B cell (primary cell): ENCODE measurements at regions not wholly inside any gene's neighbourhood (a gene's known extent, or its start where the extent isn't known, plus 50 kb on each side); places are given as distances from the start of the nearest gene placed in this dataset.

ENCODE experiments used
- ATAC-seq: fragments of 200-7000 bp; cut with Tn5 transposase; one replicate; pipeline ENCODE4 v1.10.0; 2021; ENCODE audit warnings: low read depth, mild to moderate bottlenecking, moderate number of reproducible peaks, moderate library complexity
- CTCF ChIA-PET: fragments of 350-600 bp; sonication (Branson Sonifier 250); formaldehyde crosslinking; loops from one replicate; lab custom pipeline; 2021; ENCODE audit warnings: antibody characterized with exemption, inconsistent platforms; lab: Charles Lee
- POLR2A ChIA-PET: fragments of 350-600 bp; sonication (Branson Sonifier 250); formaldehyde crosslinking; loops from one replicate; lab custom pipeline; 2021; ENCODE audit warnings: antibody characterized with exemption; lab: Charles Lee
- DNase-seq: peaks from one replicate; pipeline ENCODE4 v3.0.0; 2013
- H2AFZ ChIP-seq: 2 replicates; pipeline ENCODE4 v1.6.1; 2012; ENCODE audit warnings: mild to moderate bottlenecking, low read depth, low read length; ENCODE audit not compliant: insufficient read depth, poor library complexity, severe bottlenecking
- H3K27ac ChIP-seq, 2 donors: 1 replicate in 1 of 2; 2 replicates in 1 of 2; pipeline ENCODE4 v1.5.1; 2012 to 2013; ENCODE audit warnings: low read length in 2 of 2, mild to moderate bottlenecking in 2 of 2, moderate library complexity in 1 of 2
- H3K27me3 ChIP-seq, 4 experiments: fragments of 200-600 bp in 1 of 4; sonication (generic) in 1 of 4; replicated peaks in 1 of 4; 1 replicate in 2 of 4; 2 replicates in 2 of 4; pipeline versions ENCODE4 v1.6.1 to v1.7.0; 2013 to 2016; ENCODE audit warnings: low read length in 3 of 4, mild to moderate bottlenecking in 2 of 4, mixed read lengths in 1 of 4, moderate library complexity in 1 of 4; ENCODE audit not compliant: insufficient read depth in 4 of 4, control insufficient read depth in 3 of 4; ENCODE audit errors: control extremely low read depth in 1 of 4
- H3K36me3 ChIP-seq, 2 experiments: replicated peaks in 1 of 2; 1 replicate in 1 of 2; 2 replicates in 1 of 2; pipeline versions ENCODE4 v1.6.1 to v1.7.1; 2013; ENCODE audit warnings: low read length in 1 of 2; ENCODE audit not compliant: insufficient read depth in 2 of 2, control insufficient read depth in 1 of 2; ENCODE audit errors: control extremely low read depth in 1 of 2, extremely low read depth in 1 of 2
- H3K4me1 ChIP-seq, 2 donors: fragments of 200-600 bp in 1 of 2; sonication (generic) in 1 of 2; 1 replicate in 1 of 2; 2 replicates in 1 of 2; pipeline versions ENCODE4 v1.5.1 to v1.6.1; 2013 to 2017; ENCODE audit warnings: low read length in 2 of 2; ENCODE audit not compliant: control insufficient read depth in 2 of 2, insufficient read depth in 2 of 2
- H3K4me2 ChIP-seq: replicated peaks from 2 replicates; pipeline ENCODE3; 2012; ENCODE audit warnings: mild to moderate bottlenecking, low read depth, low read length; ENCODE audit not compliant: poor library complexity, severe bottlenecking
- H3K4me3 ChIP-seq, 5 experiments: fragments of 200-600 bp in 1 of 5; sonication (generic) in 1 of 5; 1 replicate in 3 of 5; 2 replicates in 2 of 5; pipeline versions ENCODE4 v1.5.1 to v1.7.0; 2011 to 2016; ENCODE audit warnings: low read length in 4 of 5, mild to moderate bottlenecking in 4 of 5, low read depth in 2 of 5, control low read depth in 1 of 5, moderate library complexity in 1 of 5; ENCODE audit not compliant: insufficient read depth in 1 of 5; ENCODE audit errors: control extremely low read depth in 1 of 5, extremely low read depth in 1 of 5
- H3K79me2 ChIP-seq: fragments of 200-600 bp; sonication (generic); one replicate; pipeline ENCODE4 v1.6.0; 2016; ENCODE audit warnings: low read length; ENCODE audit not compliant: control insufficient read depth, insufficient read depth
- H3K9ac ChIP-seq: fragments of 200-600 bp; sonication (generic); 2 replicates; pipeline ENCODE4 v1.6.1; 2017; ENCODE audit warnings: mild to moderate bottlenecking, low read length, moderate library complexity
- H3K9me3 ChIP-seq, 3 donors: one replicate each; pipeline versions ENCODE4 v1.6.1 to v1.7.1; 2013; ENCODE audit warnings: low read length in 2 of 3; ENCODE audit not compliant: control insufficient read depth in 2 of 3, insufficient read depth in 1 of 3; ENCODE audit errors: control extremely low read depth in 1 of 3
- H4K20me1 ChIP-seq: 2 replicates; pipeline ENCODE4 v1.6.0; 2012; ENCODE audit warnings: mild to moderate bottlenecking, low read length; ENCODE audit not compliant: insufficient read depth, control insufficient read depth, poor library complexity, severe bottlenecking
- H3K27ac Mint-ChIP-seq: one replicate; pipeline ENCODE4 v1.8.0; 2021; ENCODE audit warnings: mixed read lengths
- H3K27me3 Mint-ChIP-seq: one replicate; pipeline ENCODE4 v1.8.0; 2021; ENCODE audit warnings: mixed read lengths
- H3K4me1 Mint-ChIP-seq: one replicate; pipeline ENCODE4 v1.8.0; 2021; ENCODE audit warnings: mixed read lengths
- H3K4me3 Mint-ChIP-seq: one replicate; pipeline ENCODE4 v1.8.0; 2021; ENCODE audit warnings: mixed read lengths
- H3K9me3 Mint-ChIP-seq: one replicate; pipeline ENCODE4 v1.8.0; 2022; ENCODE audit warnings: mixed read lengths; ENCODE audit not compliant: insufficient read depth
- EZH2 ChIP-seq: IDR thresholded peaks from 2 replicates; pipeline ENCODE4 v1.6.1; 2012; ENCODE audit warnings: borderline replicate concordance, low read depth, mild to moderate bottlenecking, moderate library complexity, low read length; ENCODE audit not compliant: insufficient read depth, poor library complexity, severe bottlenecking
- WGBS: methylation state at CpG from one replicate; pipeline ENCODE4 v1.1.5; 2013; ENCODE audit warnings: missing lambda C conversion rate; ENCODE audit not compliant: insufficient coverage; 5-methylcytosine and 5-hydroxymethylcytosine counted together
- intact Hi-C: fragments of 100-400 bp; cut with micrococcal nuclease; formaldehyde crosslinking; loops from one replicate; pipeline ENCODE4 v1.10.0; 2022
- TF ChIP-seq, protein P1 (sequence below): fragments of 200-600 bp; IDR thresholded peaks from one replicate; pipeline ENCODE4 v1.8.0; 2022; ENCODE audit warnings: antibody characterized with exemption, mild to moderate bottlenecking

DNA sequence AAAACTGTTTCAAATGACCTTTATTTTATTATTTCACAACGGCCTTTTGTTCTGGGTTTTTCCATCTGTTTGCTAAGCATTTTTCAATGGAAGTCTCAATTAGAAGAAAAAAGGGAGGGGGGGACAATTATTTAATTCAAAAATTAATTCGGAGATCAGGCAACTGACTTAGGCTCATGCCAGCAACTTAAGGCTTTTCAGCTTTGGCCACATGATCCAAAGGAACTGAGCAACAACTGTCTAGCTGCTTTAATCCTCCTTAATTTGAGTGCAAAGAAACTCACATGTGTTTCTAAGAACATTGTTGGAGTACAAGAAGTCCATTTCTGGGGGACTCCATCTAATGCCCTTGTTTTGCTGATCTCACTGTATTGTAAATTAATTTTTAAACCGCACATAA is 188.0 kb downstream of the EXOC5 start:
- H3K27ac ChIP-seq, result no peak overlapping the region
- TF ChIP-seq, protein P1, sequence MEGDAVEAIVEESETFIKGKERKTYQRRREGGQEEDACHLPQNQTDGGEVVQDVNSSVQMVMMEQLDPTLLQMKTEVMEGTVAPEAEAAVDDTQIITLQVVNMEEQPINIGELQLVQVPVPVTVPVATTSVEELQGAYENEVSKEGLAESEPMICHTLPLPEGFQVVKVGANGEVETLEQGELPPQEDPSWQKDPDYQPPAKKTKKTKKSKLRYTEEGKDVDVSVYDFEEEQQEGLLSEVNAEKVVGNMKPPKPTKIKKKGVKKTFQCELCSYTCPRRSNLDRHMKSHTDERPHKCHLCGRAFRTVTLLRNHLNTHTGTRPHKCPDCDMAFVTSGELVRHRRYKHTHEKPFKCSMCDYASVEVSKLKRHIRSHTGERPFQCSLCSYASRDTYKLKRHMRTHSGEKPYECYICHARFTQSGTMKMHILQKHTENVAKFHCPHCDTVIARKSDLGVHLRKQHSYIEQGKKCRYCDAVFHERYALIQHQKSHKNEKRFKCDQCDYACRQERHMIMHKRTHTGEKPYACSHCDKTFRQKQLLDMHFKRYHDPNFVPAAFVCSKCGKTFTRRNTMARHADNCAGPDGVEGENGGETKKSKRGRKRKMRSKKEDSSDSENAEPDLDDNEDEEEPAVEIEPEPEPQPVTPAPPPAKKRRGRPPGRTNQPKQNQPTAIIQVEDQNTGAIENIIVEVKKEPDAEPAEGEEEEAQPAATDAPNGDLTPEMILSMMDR, result no peak
- TF ChIP-seq EZH2, result no peak
- no peak overlapping the region for H3K4me2 ChIP-seq
- ChIA-PET CTCF (no interaction called here), POLR2A (no interaction called here)
- no peaks in the 10 kb centered on the region for H3K9me3 Mint-ChIP-seq
- no peak overlapping the region for H3K4me3 Mint-ChIP-seq
- no peaks in the 10 kb centered on the region for H3K4me1 Mint-ChIP-seq
- ATAC-seq, result no peak
- no peaks in the 10 kb centered on the region for H3K79me2 ChIP-seq
- H2AFZ ChIP-seq, result no peak overlapping the region
- intact Hi-C loops, result no loop called here
- H3K36me3 ChIP-seq, result no peaks in the 10 kb centered on the region
- H3K27ac Mint-ChIP-seq, result no peak overlapping the region
- H3K4me3 ChIP-seq, result no peak overlapping the region
- H3K4me1 ChIP-seq, result no peaks in the 10 kb centered on the region
- peaks cover 12% of the 10 kb centered on the region for H3K27me3 Mint-ChIP-seq
- peaks cover 0 to 5% (median 0%) of the 10 kb centered on the region in 4 experiments for H3K27me3 ChIP-seq
- H3K9ac ChIP-seq, result no peak overlapping the region
- no CpG with 5 or more reads among the region's 3 CpGs for WGBS
- H4K20me1 ChIP-seq, result no peaks in the 10 kb centered on the region
- no peak for DNase-seq
- H3K9me3 ChIP-seq, result no peaks in the 10 kb centered on the region

DNA sequence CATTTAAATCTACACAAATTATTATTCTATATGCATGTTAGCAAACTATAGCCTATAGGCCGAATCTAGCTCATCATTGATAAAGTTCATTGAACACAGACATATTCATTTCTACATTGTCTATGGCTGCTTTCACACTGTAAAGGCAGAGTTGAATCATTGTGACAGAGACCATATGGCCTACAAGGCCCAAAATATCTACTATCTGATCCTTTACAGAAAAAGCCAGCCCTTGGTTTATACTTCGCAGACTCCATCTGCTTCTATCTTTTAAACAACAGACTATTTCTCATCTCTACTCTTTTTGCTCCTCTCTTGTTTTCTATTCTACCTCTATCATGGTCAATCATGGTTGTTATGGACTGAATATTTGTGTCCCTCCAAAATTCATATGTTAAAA is 190.7 kb downstream of the EXOC5 start:
- TF ChIP-seq EZH2, result no peak
- TF ChIP-seq, protein P1, result no peak
- Histone ChIP-seq H3K27me3 (peaks cover 0 to 3% (median 0%) of the 10 kb centered on the region in 4 experiments), H3K4me1 (no peaks in the 10 kb centered on the region), H3K27ac (no peak overlapping the region), H3K9ac (no peak overlapping the region), H3K4me2 (no peak overlapping the region), H2AFZ (no peak overlapping the region), H4K20me1 (no peaks in the 10 kb centered on the region), H3K9me3 (no peaks in the 10 kb centered on the region), H3K36me3 (no peaks in the 10 kb centered on the region), H3K79me2 (no peaks in the 10 kb centered on the region), H3K4me3 (no peak overlapping the region)
- Mint-ChIP-seq H3K4me3 (no peak overlapping the region), H3K9me3 (no peaks in the 10 kb centered on the region), H3K27me3 (peaks cover 11% of the 10 kb centered on the region), H3K4me1 (no peaks in the 10 kb centered on the region), H3K27ac (no peak overlapping the region)
- CTCF ChIA-PET, result no interaction called here
- POLR2A ChIA-PET, result no interaction called here
- ATAC-seq, result no peak
- intact Hi-C loops, result no loop called here
- no peak for DNase-seq
- WGBS, result no CpG with 5 or more reads among the region's 2 CpGs
